K562 (cell line): ENCODE measurements at regions not wholly inside any gene's neighbourhood (a gene's known extent, or its start where the extent isn't known, plus 50 kb on each side); places are given as distances from the start of the nearest gene placed in this dataset.

Source experiments
- ATAC-seq: fragments of 200-7000 bp; cut with Tn5 transposase; 3 replicates; pipeline ENCODE4 v1.9.1; 2020; ENCODE audit warnings: moderate library complexity
- BruUV-seq: library from RNA; stranded (reverse); fragments of 400-500 nt; replicated peaks from 2 replicates; lab custom pipeline; 2021; lab: Mats Ljungman, UMichigan
- CTCF ChIA-PET: fragments of 300-600 bp; formaldehyde crosslinking; extraction: SDS; loops from one replicate; lab custom pipeline; 2021; ENCODE audit warnings: low intra/inter-chr PET ratio; lab: Yijun Ruan, JAX
- POLR2A ChIA-PET: fragments of 300-600, 350-650 bp; sonication (Branson Sonifier 250); formaldehyde crosslinking; extraction: SDS; loops from one replicate; lab custom pipeline; 2021; ENCODE audit warnings: antibody characterized with exemption, inconsistent platforms; lab: Yijun Ruan, JAX
- DNase-seq, 4 experiments: peaks; one replicate each; pipeline versions ENCODE4 v3.0.0 to v3.0.0-alpha.2; 2011 to 2018; ENCODE audit warnings: low spot score in 3 of 4, mixed read lengths in 3 of 4; ENCODE audit errors: extremely low read depth in 1 of 4
- FAIRE-seq: peaks from 2 replicates; lab custom pipeline; 2011; peaks lifted over from hg19 to GRCh38; lab: Jason Lieb, UNC
- H2AFZ ChIP-seq: 2 replicates; pipeline ENCODE4 v1.6.0; 2011; ENCODE audit warnings: low read depth, low read length, control low read depth, inconsistent platforms
- H3K27ac ChIP-seq: fragments of 200-600 bp; 3 replicates; pipeline ENCODE4 v1.8.0; 2011; ENCODE audit warnings: low read depth, mild to moderate bottlenecking, control low read depth, inconsistent platforms, low read length, moderate library complexity, mixed read lengths; ENCODE audit errors: extremely low read depth
- H3K27me3 ChIP-seq, 2 experiments: fragments of 300-600 bp in 1 of 2; 2 replicates in 1 of 2; 3 replicates in 1 of 2; pipeline versions ENCODE4 v1.6.0 to v1.8.0; 2011; ENCODE audit warnings: inconsistent platforms in 2 of 2, low read length in 2 of 2, mild to moderate bottlenecking in 1 of 2, mixed read lengths in 1 of 2, moderate library complexity in 1 of 2; ENCODE audit not compliant: control insufficient read depth in 2 of 2, insufficient read depth in 2 of 2
- H3K36me3 ChIP-seq: fragments of 300-600 bp; 3 replicates; pipeline ENCODE4 v1.8.0; 2011; ENCODE audit warnings: mild to moderate bottlenecking, low read length, inconsistent platforms; ENCODE audit not compliant: control insufficient read depth, insufficient read depth
- H3K4me1 ChIP-seq, 2 experiments: fragments of 200-600 bp in 1 of 2; replicated peaks in 1 of 2; 2 replicates in 1 of 2; 3 replicates in 1 of 2; pipeline versions ENCODE4 v1.5.1 to v1.8.0; 2011; ENCODE audit warnings: inconsistent platforms in 2 of 2, low read length in 2 of 2, mild to moderate bottlenecking in 1 of 2, mixed read lengths in 1 of 2, moderate library complexity in 1 of 2; ENCODE audit not compliant: control insufficient read depth in 2 of 2, insufficient read depth in 2 of 2
- H3K4me2 ChIP-seq: 2 replicates; pipeline ENCODE4 v1.6.1; 2011; ENCODE audit warnings: low read length, control low read depth, inconsistent platforms, mixed read lengths; ENCODE audit not compliant: insufficient read depth
- H3K4me3 ChIP-seq: fragments of 200-600 bp; sonication (generic), shearing (Covaris generic); 2 replicates; pipeline ENCODE4 v1.5.1; 2016; ENCODE audit warnings: control low read depth, inconsistent platforms
- H3K79me2 ChIP-seq: fragments of 200-600 bp; 3 replicates; pipeline ENCODE4 v1.8.0; 2011; ENCODE audit warnings: low read length, inconsistent platforms; ENCODE audit not compliant: control insufficient read depth, insufficient read depth
- H3K9ac ChIP-seq, 2 experiments: 2 replicates each; pipeline versions ENCODE4 v1.6.0 to v1.6.1; 2011; ENCODE audit warnings: low read depth in 2 of 2, low read length in 2 of 2, control low read depth in 1 of 2, inconsistent platforms in 1 of 2, mild to moderate bottlenecking in 1 of 2, mixed read lengths in 1 of 2; ENCODE audit not compliant: insufficient read depth in 1 of 2
- H3K9me1 ChIP-seq: one replicate; pipeline ENCODE4 v1.6.0; 2011; ENCODE audit warnings: inconsistent platforms, mild to moderate bottlenecking, low read length, moderate library complexity; ENCODE audit not compliant: control insufficient read depth, insufficient read depth
- H3K9me3 ChIP-seq: replicated peaks from 2 replicates; pipeline ENCODE4 v1.5.1; 2011; ENCODE audit warnings: low read depth, low read length, inconsistent platforms; ENCODE audit not compliant: control insufficient read depth, insufficient read depth
- H4K20me1 ChIP-seq: replicated peaks from 2 replicates; pipeline ENCODE4 v1.6.1; 2011; ENCODE audit warnings: low read length, inconsistent platforms, mixed read lengths; ENCODE audit not compliant: control insufficient read depth, insufficient read depth
- MCM5 ChIP-seq: fragments of 450-650 bp; IDR thresholded peaks from 2 replicates; pipeline ENCODE4 v1.6.1; 2016; ENCODE audit warnings: low read depth
- RERE ChIP-seq: sonication (generic); formaldehyde crosslinking; IDR thresholded peaks from 2 replicates; pipeline ENCODE4 v1.8.0; 2023; ENCODE audit warnings: missing genetic modification reagents, mild to moderate bottlenecking, borderline replicate concordance
- SMARCC2 ChIP-seq: fragments of 450-650 bp; IDR thresholded peaks from 2 replicates; pipeline ENCODE4 v1.6.1; 2017; ENCODE audit warnings: antibody characterized with exemption, moderate library complexity, mild to moderate bottlenecking, low read depth
- ZBTB49 ChIP-seq: sonication (generic); formaldehyde crosslinking; IDR thresholded peaks from 2 replicates; pipeline ENCODE4 v1.8.0; 2022; ENCODE audit warnings: missing genetic modification reagents, mild to moderate bottlenecking, borderline replicate concordance
- ZNF253 ChIP-seq: fragments of 250-450 bp; sonication (Bioruptor Pico); conservative IDR thresholded peaks from 2 replicates; pipeline ENCODE4 v1.6.1; 2021; ENCODE audit warnings: mild to moderate bottlenecking
- WGBS: fragments of 100-300 bp; shearing (Covaris generic); methylation state at CpG from one replicate; pipeline ENCODE4 v1.1.6; 2016; ENCODE audit warnings: low coverage, mixed read lengths; ENCODE audit not compliant: insufficient coverage; ENCODE audit errors: missing lambda C conversion rate; 5-methylcytosine and 5-hydroxymethylcytosine counted together
- in situ Hi-C: fragments of 300-500 bp; cut with MboI; formaldehyde crosslinking; loops from 4 replicates; pipeline ENCODE4 v1.15.0; 2018; ENCODE audit warnings: inconsistent platforms, mixed read lengths
- intact Hi-C: fragments of 100-400 bp; cut with micrococcal nuclease; formaldehyde crosslinking; loops from 2 replicates; pipeline ENCODE4 v1.14.2; 2022

- no peak for TF ChIP-seq MCM5
- TF ChIP-seq ZNF253 (CRISPR knock-in tag), result no peak
- TF ChIP-seq SMARCC2, result no peak
- no peak for TF ChIP-seq ZBTB49 (CRISPR knock-in tag)
- TF ChIP-seq RERE, result no peak
- Histone ChIP-seq H3K4me1 (no peaks in the 10 kb centered on the region), H3K9ac (no peak overlapping the region), H3K9me1 (no peaks in the 10 kb centered on the region), H3K27me3 (no peaks in the 10 kb centered on the region), H3K36me3 (no peaks in the 10 kb centered on the region), H4K20me1 (no peaks in the 10 kb centered on the region), H3K27ac (no peak overlapping the region), H3K4me3 (no peak overlapping the region), H2AFZ (no peak overlapping the region), H3K4me2 (no peak overlapping the region), H3K79me2 (no peaks in the 10 kb centered on the region), H3K9me3 (no peaks in the 10 kb centered on the region)
- 0% methylated on average over 4 of the region's 4 CpGs for WGBS
- no TSS peak for BruUV-seq
- ChIA-PET CTCF (no interaction called here), POLR2A (no interaction called here)
- intact Hi-C loops (no loop called here), in situ Hi-C loops (no loop called here)
- DNase-seq (no peak), FAIRE-seq (no peak), ATAC-seq (no peak)
Observed at GRCh38 chr9:1510712-1511111, 460.6 kb downstream of the DMRT2 start.
